Endodermal cell (in vitro differentiated cells): ENCODE measurements at regions not wholly inside any gene's neighbourhood (a gene's known extent, or its start where the extent isn't known, plus 50 kb on each side); places are given as distances from the start of the nearest gene placed in this dataset.

Experiments used
- DNase-seq: peaks from one replicate; pipeline ENCODE4 v3.0.0-alpha.2; 2017
- H3K27ac ChIP-seq: 2 replicates; pipeline ENCODE4 v1.5.1; 2013; ENCODE audit warnings: mild to moderate bottlenecking, low read depth, low read length, moderate library complexity
- H3K27me3 ChIP-seq: 2 replicates; pipeline ENCODE4 v1.6.1; 2013; ENCODE audit warnings: mild to moderate bottlenecking, low read length, moderate library complexity; ENCODE audit not compliant: insufficient read depth, control insufficient read depth, poor library complexity, severe bottlenecking
- H3K36me3 ChIP-seq: 2 replicates; pipeline ENCODE4 v1.7.0; 2013; ENCODE audit warnings: mild to moderate bottlenecking, low read length, moderate library complexity; ENCODE audit not compliant: control insufficient read depth, insufficient read depth
- H3K4me1 ChIP-seq: one replicate; pipeline ENCODE4 v1.7.0; 2013; ENCODE audit warnings: low read length; ENCODE audit not compliant: control insufficient read depth, insufficient read depth
- H3K4me3 ChIP-seq: 2 replicates; pipeline ENCODE4 v1.5.1; 2013; ENCODE audit warnings: mild to moderate bottlenecking, low read length, moderate library complexity
- H3K9ac ChIP-seq: 2 replicates; pipeline ENCODE4 v1.6.1; 2013; ENCODE audit warnings: mild to moderate bottlenecking, low read length, moderate library complexity; ENCODE audit not compliant: poor library complexity, severe bottlenecking; ENCODE audit errors: extremely low read depth
- H3K9me3 ChIP-seq: 2 replicates; pipeline ENCODE4 v1.6.1; 2013; ENCODE audit warnings: mild to moderate bottlenecking, low read length, moderate library complexity; ENCODE audit not compliant: control insufficient read depth
- H3K27ac Mint-ChIP-seq: 2 replicates; pipeline ENCODE4 v1.8.0; 2020; ENCODE audit warnings: mixed read lengths
- H3K27me3 Mint-ChIP-seq: 2 replicates; pipeline ENCODE4 v1.8.0; 2021; ENCODE audit warnings: mild to moderate bottlenecking, mixed read lengths; ENCODE audit not compliant: insufficient read depth
- H3K36me3 Mint-ChIP-seq: 2 replicates; pipeline ENCODE4 v1.8.0; 2020; ENCODE audit warnings: low read depth, mixed read lengths
- H3K4me1 Mint-ChIP-seq: 2 replicates; pipeline ENCODE4 v1.8.0; 2020; ENCODE audit warnings: mixed read lengths
- H3K4me3 Mint-ChIP-seq: 2 replicates; pipeline ENCODE4 v1.8.0; 2020; ENCODE audit warnings: mild to moderate bottlenecking, moderate library complexity, mixed read lengths
- H3K9me3 Mint-ChIP-seq: 2 replicates; pipeline ENCODE4 v1.8.0; 2020; ENCODE audit warnings: mild to moderate bottlenecking, mixed read lengths
- WGBS, 2 experiments: methylation state at CpG; one replicate each; pipeline versions ENCODE4 v1.1.5 to v1.1.7; 2013; ENCODE audit warnings: missing lambda C conversion rate in 2 of 2, mixed read lengths in 1 of 2; ENCODE audit not compliant: insufficient coverage in 1 of 2, insufficient read length in 1 of 2; 5-methylcytosine and 5-hydroxymethylcytosine counted together
- TF ChIP-seq, protein P1 (sequence below): fragments of 200-600 bp; sonication (generic); conservative IDR thresholded peaks from 2 replicates; pipeline ENCODE4 v1.5.0; 2021; ENCODE audit warnings: antibody characterized with exemption, mild to moderate bottlenecking

DNA sequence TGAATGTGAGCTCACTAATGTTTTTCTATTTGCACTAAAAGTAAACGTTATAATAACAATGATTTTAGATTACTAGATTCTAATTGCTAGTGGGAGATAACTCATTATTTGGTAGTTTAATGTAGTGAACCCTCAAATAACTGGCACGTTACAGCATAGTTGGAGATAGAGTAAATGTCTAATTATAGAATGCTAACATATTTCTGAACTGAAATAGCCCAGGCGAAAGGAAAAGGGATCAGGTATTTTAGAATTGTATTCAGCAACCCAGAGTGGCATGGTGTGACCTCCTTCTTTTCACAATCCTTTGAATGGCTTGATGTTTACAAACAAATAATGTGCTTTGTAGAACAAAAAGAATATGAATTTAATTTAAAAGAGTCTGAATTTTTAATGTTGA lies 1221.2 kb downstream of the CDH8 start:
- H3K36me3 Mint-ChIP-seq, result no peaks in the 10 kb centered on the region
- H3K9me3 Mint-ChIP-seq, result no peaks in the 10 kb centered on the region
- H3K27me3 Mint-ChIP-seq, result no peaks in the 10 kb centered on the region
- no peak for DNase-seq
- H3K4me3 ChIP-seq, result no peak overlapping the region
- H3K4me1 Mint-ChIP-seq, result no peaks in the 10 kb centered on the region
- no peaks in the 10 kb centered on the region for H3K27me3 ChIP-seq
- H3K27ac ChIP-seq, result no peak overlapping the region
- no peaks in the 10 kb centered on the region for H3K9me3 ChIP-seq
- H3K9ac ChIP-seq, result no peak overlapping the region
- WGBS, 2 experiments, result 80 to 91% methylated on average over 1 to 3 of the region's 3 CpGs
- H3K27ac Mint-ChIP-seq, result no peak overlapping the region
- TF ChIP-seq, protein P1, sequence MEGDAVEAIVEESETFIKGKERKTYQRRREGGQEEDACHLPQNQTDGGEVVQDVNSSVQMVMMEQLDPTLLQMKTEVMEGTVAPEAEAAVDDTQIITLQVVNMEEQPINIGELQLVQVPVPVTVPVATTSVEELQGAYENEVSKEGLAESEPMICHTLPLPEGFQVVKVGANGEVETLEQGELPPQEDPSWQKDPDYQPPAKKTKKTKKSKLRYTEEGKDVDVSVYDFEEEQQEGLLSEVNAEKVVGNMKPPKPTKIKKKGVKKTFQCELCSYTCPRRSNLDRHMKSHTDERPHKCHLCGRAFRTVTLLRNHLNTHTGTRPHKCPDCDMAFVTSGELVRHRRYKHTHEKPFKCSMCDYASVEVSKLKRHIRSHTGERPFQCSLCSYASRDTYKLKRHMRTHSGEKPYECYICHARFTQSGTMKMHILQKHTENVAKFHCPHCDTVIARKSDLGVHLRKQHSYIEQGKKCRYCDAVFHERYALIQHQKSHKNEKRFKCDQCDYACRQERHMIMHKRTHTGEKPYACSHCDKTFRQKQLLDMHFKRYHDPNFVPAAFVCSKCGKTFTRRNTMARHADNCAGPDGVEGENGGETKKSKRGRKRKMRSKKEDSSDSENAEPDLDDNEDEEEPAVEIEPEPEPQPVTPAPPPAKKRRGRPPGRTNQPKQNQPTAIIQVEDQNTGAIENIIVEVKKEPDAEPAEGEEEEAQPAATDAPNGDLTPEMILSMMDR, result no peak
- no peak overlapping the region for H3K4me3 Mint-ChIP-seq
- H3K36me3 ChIP-seq, result no peaks in the 10 kb centered on the region
- H3K4me1 ChIP-seq, result no peaks in the 10 kb centered on the region

GRCh38 chr16:60811657-60812056 lies 1224.6 kb downstream of the CDH8 start:
- no peak overlapping the region for H3K27ac ChIP-seq
- DNase-seq, result no peak
- no peak overlapping the region for H3K9ac ChIP-seq
- no peaks in the 10 kb centered on the region for H3K36me3 Mint-ChIP-seq
- no peaks in the 10 kb centered on the region for H3K9me3 ChIP-seq
- H3K27me3 ChIP-seq, result no peaks in the 10 kb centered on the region
- H3K4me3 ChIP-seq, result no peak overlapping the region
- H3K4me3 Mint-ChIP-seq, result no peak overlapping the region
- no peaks in the 10 kb centered on the region for H3K36me3 ChIP-seq
- no peaks in the 10 kb centered on the region for H3K4me1 ChIP-seq
- H3K27ac Mint-ChIP-seq, result no peak overlapping the region
- TF ChIP-seq, protein P1, result no peak
- H3K4me1 Mint-ChIP-seq, result no peaks in the 10 kb centered on the region
- no peaks in the 10 kb centered on the region for H3K27me3 Mint-ChIP-seq
- no peaks in the 10 kb centered on the region for H3K9me3 Mint-ChIP-seq

DNA sequence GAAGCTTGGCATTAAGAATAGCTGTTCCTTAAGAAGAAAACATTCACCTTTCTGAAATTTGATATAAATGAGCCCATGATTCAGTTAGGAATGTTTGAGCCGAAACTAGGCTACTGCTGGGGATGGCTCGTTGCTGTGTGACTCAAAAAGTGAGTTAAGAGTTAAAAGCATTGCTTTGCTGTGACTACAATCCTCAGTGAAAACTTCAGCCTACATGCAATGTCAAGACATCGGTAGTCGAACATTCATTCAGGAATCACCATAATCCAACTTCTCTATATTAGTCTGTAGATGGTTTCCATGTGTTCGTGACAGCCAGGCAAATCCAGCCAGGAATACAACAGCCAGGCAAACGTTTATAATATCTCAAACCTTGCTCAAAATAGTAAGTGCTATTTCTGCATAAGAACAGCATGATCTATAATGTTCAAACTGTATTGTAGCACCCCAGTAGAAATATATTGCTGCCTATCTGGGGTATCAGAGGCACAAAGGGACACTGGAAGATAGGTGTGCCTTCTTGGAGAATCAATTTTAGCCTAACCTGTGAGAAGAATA lies 1225.1 kb downstream of the CDH8 start:
- Histone ChIP-seq H3K4me1 (no peaks in the 10 kb centered on the region), H3K27me3 (no peaks in the 10 kb centered on the region), H3K27ac (no peak overlapping the region), H3K36me3 (no peaks in the 10 kb centered on the region), H3K9ac (no peak overlapping the region), H3K9me3 (no peaks in the 10 kb centered on the region), H3K4me3 (no peak overlapping the region)
- Mint-ChIP-seq H3K4me3 (no peak overlapping the region), H3K27me3 (no peaks in the 10 kb centered on the region), H3K36me3 (no peaks in the 10 kb centered on the region), H3K27ac (no peak overlapping the region), H3K4me1 (no peaks in the 10 kb centered on the region), H3K9me3 (no peaks in the 10 kb centered on the region)
- TF ChIP-seq, protein P1, result no peak
- no peak for DNase-seq
- 78 to 100% methylated on average over 2 to 6 of the region's 6 CpGs for WGBS, 2 experiments
